Endothelial cell of umbilical vein (primary cell): ENCODE measurements at regions not wholly inside any gene's neighbourhood (a gene's known extent, or its start where the extent isn't known, plus 50 kb on each side); places are given as distances from the start of the nearest gene placed in this dataset. TPM values are rescaled to one million over a fixed set of nuclear protein-coding genes. Genes with fewer than 3 reads are reported as not detected.

Experiments
- small RNA-seq: library from RNA; depleted of rRNA; stranded (forward); fragments of <200 nt; gene quantifications from one replicate; pipeline ENCODE3, GENCODE V24; 2012; ENCODE audit warnings: low replicate concordance, low read depth; ENCODE audit not compliant: insufficient read depth, insufficient read length

Small RNAs in the stretch of these regions (small RNA-seq; reads per million reads assigned to genes)
- not detected for gene AC092580.3
- not detected for gene RNU6ATAC37P
- gene SNRPEP5, result not detected
